Ascending aorta (tissue), 2 donors: ENCODE measurements at regions not wholly inside any gene's neighbourhood (a gene's known extent, or its start where the extent isn't known, plus 50 kb on each side); places are given as distances from the start of the nearest gene placed in this dataset.

Experiments
- DNase-seq, 2 donors: peaks; one replicate each; pipeline ENCODE4 v3.0.0-alpha.2; 2019; ENCODE audit warnings: low spot score in 2 of 2
- H3K27ac ChIP-seq, 2 donors: fragments of 200-600 bp; sonication (generic); one replicate each; pipeline ENCODE4 v1.5.1; 2016 to 2017; ENCODE audit warnings: mild to moderate bottlenecking in 1 of 2
- H3K27me3 ChIP-seq: fragments of 200-600 bp; sonication (generic); one replicate; pipeline ENCODE4 v1.5.1; 2017
- H3K36me3 ChIP-seq, 2 donors: fragments of 200-600 bp; sonication (generic); one replicate each; pipeline ENCODE4 v1.5.1; 2016
- H3K4me1 ChIP-seq, 2 donors: fragments of 200-600 bp; sonication (generic); one replicate each; pipeline ENCODE4 v1.5.1; 2016 to 2017; ENCODE audit warnings: mild to moderate bottlenecking in 1 of 2
- H3K4me3 ChIP-seq, 2 donors: fragments of 200-600 bp; sonication (generic); one replicate each; pipeline ENCODE4 v1.5.1; 2016 to 2017; ENCODE audit warnings: mild to moderate bottlenecking in 1 of 2
- H3K9me3 ChIP-seq, 2 donors: fragments of 200-600 bp; sonication (generic); one replicate each; pipeline ENCODE4 v1.5.1; 2016
- intact Hi-C: fragments of 100-400 bp; cut with DNase I; formaldehyde crosslinking; loops from one replicate; pipeline ENCODE4 v1.15.1; 2023
- TF ChIP-seq, protein P1 (sequence below), 3 experiments: fragments of 200-600 bp in 2 of 3; fragments of 450-650 bp in 1 of 3; sonication (generic) in 2 of 3; IDR thresholded peaks; one replicate each; pipeline ENCODE4 v1.5.1; 2016 to 2019; ENCODE audit warnings: antibody characterized with exemption in 3 of 3, mild to moderate bottlenecking in 1 of 3, moderate library complexity in 1 of 3

DNA sequence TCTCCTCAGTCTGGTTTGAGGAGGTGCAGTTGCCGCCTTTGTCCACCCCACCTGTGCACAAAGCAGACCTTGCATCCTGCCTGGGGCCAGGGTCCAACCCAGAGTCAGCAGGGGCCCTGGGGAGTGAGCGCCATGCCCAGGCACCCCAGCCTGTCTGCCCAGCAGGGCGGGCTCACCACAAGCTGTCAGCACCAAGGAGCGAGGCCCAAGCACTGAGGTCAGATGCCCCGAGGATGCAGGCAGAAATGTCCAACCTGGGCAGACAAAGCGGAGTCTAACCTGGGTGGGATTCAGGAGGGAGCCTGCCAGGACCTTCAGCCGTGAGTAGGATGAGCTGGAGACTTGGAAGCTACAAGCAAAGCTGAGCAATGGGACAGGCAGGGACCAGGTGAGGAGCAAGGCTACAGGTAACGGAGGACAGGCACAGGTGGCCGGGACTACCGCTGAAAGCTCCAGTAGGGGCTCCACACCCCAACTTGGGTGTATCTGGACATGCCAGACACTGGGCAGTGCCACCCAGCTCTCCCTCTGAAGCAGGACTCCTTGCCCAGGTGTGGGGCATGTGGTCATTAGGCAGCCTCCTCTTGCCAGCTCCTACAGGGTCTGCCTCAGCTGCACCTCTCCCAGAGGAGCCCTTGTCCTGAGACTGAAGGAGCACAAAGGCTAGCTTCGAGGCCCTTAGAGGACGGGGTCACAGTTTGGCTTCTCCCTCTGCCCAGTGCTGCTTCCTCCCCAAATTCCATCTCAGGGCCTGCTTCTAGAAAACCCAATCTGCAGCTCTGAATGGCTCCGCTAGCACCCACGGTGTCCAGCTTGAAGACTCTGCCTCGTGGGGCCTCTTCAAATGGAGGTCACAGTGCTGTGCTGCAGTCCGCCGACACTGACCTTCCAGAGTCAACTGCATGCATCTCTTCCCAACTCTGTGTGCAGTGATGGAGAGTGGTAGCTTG is 210.6 kb upstream of the CDYL start:
- Histone ChIP-seq H3K4me1 (no peaks in the 10 kb centered on the region), H3K4me3 (no peak overlapping the region), H3K9me3 (peaks cover 0 to 9% of the 10 kb centered on the region in 2 donors), H3K27me3 (no peaks in the 10 kb centered on the region), H3K27ac (no peak overlapping the region), H3K36me3 (no peaks in the 10 kb centered on the region)
- intact Hi-C loops = no loop called here
- DNase-seq = no peak
- TF ChIP-seq, protein P1, sequence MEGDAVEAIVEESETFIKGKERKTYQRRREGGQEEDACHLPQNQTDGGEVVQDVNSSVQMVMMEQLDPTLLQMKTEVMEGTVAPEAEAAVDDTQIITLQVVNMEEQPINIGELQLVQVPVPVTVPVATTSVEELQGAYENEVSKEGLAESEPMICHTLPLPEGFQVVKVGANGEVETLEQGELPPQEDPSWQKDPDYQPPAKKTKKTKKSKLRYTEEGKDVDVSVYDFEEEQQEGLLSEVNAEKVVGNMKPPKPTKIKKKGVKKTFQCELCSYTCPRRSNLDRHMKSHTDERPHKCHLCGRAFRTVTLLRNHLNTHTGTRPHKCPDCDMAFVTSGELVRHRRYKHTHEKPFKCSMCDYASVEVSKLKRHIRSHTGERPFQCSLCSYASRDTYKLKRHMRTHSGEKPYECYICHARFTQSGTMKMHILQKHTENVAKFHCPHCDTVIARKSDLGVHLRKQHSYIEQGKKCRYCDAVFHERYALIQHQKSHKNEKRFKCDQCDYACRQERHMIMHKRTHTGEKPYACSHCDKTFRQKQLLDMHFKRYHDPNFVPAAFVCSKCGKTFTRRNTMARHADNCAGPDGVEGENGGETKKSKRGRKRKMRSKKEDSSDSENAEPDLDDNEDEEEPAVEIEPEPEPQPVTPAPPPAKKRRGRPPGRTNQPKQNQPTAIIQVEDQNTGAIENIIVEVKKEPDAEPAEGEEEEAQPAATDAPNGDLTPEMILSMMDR (IDR thresholded peaks at IDR 0.05) = no peak

DNA sequence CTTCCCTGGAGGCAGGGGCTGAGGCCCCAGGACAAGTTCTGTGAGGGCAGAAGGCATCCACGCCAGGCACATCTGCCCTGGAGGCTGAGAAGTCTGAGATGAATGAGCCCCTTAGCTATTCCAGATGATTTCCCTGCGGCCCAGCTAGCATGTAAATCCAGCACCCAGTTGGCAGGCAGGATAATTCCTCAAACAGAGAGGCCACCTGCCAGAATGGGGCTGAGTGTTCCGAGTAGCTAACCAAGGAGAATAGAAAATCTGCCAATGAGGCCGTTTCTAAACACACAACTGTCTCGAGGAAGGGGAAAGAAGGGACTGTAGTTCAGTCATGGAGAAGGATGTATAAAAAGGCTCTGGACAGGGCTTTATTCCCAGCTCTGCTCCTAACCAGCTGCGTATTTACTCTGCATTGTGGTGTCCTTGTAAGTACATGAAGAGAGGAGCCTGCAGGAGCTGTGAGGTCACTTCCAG is 211.4 kb upstream of the CDYL start:
- Histone ChIP-seq H3K27ac (no peak overlapping the region), H3K9me3 (peaks cover 0 to 2% of the 10 kb centered on the region in 2 donors), H3K36me3 (no peaks in the 10 kb centered on the region), H3K4me3 (no peak overlapping the region), H3K4me1 (no peaks in the 10 kb centered on the region), H3K27me3 (no peaks in the 10 kb centered on the region)
- no peak for DNase-seq
- TF ChIP-seq, protein P1 (IDR thresholded peaks at IDR 0.05) = no peak
- intact Hi-C loops = no loop called here

DNA sequence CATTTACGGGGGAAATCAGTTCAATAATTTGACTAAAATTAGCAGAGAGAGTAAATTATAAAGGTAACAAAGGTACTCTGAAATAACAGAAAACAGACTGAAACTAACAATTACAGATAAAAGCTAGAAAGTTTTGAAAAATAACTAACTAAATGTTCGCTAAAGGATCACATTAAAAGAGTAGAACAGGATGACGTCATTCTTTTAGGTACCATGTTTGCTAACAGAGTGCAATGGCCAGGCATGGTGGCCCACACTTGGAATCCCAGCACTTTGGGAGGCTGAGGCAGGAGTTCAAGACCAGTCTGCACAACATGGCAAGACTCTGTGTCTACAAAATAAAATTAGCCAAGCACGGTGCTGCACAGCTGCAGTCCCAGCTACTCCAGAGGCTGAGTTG is 212.3 kb upstream of the CDYL start:
- no peak overlapping the region for H3K4me3 ChIP-seq
- H3K27ac ChIP-seq = no peak overlapping the region
- TF ChIP-seq, protein P1 (IDR thresholded peaks at IDR 0.05) = no peak
- no peaks in the 10 kb centered on the region for H3K36me3 ChIP-seq
- no peaks in the 10 kb centered on the region for H3K9me3 ChIP-seq
- no peaks in the 10 kb centered on the region for H3K4me1 ChIP-seq
- intact Hi-C loops = no loop called here
- H3K27me3 ChIP-seq = no peaks in the 10 kb centered on the region
- DNase-seq = no peak

DNA sequence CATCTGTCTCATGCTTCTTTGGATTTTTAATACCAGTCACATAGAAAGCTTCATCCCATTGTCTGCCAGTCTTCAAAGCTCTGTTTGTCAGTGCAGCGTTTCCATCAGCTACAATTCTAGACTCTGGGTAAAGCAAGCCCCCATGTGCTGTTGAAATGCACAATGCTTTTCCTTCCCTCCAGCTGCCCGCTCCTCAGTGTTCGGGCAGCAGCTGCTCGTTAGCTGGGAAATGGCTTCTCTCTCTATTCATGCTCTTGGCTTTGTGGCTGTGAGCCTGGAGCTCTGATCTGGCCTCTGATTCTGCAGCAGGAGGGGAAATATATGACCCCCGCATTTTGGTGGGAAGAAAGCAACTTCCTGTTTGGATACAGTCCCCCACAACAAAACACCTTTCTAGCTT is 213.0 kb upstream of the CDYL start:
- Histone ChIP-seq H3K36me3 (no peaks in the 10 kb centered on the region), H3K9me3 (no peaks in the 10 kb centered on the region), H3K27ac (no peak overlapping the region), H3K27me3 (no peaks in the 10 kb centered on the region), H3K4me1 (no peaks in the 10 kb centered on the region), H3K4me3 (no peak overlapping the region)
- DNase-seq = no peak
- TF ChIP-seq, protein P1 (IDR thresholded peaks at IDR 0.05) = no peak
- intact Hi-C loops = no loop called here

DNA sequence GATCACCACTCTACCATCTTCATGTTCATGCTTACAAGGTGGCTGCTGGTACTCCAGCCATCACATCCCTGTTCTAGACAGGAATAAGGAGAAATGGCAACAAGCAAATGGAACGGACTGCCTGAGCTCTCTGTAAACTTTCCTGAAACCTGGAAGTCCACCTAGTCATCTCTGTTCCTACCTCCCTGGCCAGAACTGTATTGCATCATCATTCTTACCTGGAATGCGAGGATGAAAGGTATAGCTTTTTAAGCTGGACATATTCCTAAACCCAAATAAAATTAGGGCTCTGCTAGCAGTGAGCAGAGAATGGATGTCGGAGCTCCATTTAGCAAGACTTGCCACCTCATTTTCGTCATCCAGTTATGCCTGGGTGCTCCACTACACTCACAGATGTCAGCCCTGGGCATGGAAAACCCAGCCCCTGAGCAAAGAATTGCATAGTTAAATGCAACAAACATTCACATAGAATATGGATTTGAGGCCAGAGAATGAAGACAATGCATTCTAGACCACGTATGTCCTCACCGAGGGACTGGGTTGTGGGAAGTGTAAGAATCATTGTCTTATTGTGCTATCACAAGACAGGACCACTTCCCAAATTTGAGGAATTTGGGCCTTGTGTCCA is 214.3 kb upstream of the CDYL start:
- Histone ChIP-seq H3K27me3 (no peaks in the 10 kb centered on the region), H3K27ac (no peak overlapping the region), H3K4me1 (no peaks in the 10 kb centered on the region), H3K4me3 (no peak overlapping the region), H3K9me3 (no peaks in the 10 kb centered on the region), H3K36me3 (no peaks in the 10 kb centered on the region)
- DNase-seq = no peak
- TF ChIP-seq, protein P1 (IDR thresholded peaks at IDR 0.05) = no peak
- intact Hi-C loops = no loop called here
